K562 (cell line): ENCODE measurements at regions not wholly inside any gene's neighbourhood (a gene's known extent, or its start where the extent isn't known, plus 50 kb on each side); places are given as distances from the start of the nearest gene placed in this dataset.
A peak's percentile ranks its signal among the peaks of the same experiment; 100 is the strongest.

ENCODE experiments used
- ATF6 ChIP-seq: sonication (generic); formaldehyde crosslinking; IDR thresholded peaks from 2 replicates; pipeline ENCODE4 v1.4.0; 2020; ENCODE audit warnings: mild to moderate bottlenecking, missing genetic modification reagents
- CBFA2T2 ChIP-seq: fragments of 450-650 bp; conservative IDR thresholded peaks from 2 replicates; pipeline ENCODE4 v1.6.1; 2017; ENCODE audit warnings: mild to moderate bottlenecking
- CBX5 ChIP-seq: IDR thresholded peaks from 2 replicates; pipeline ENCODE4 v1.6.1; 2014; ENCODE audit warnings: low read depth, borderline replicate concordance
- CSDE1 ChIP-seq, 2 experiments: fragments of 450-650 bp; IDR thresholded peaks; 2 replicates each; pipeline ENCODE4 v1.6.1; 2016; ENCODE audit warnings: mild to moderate bottlenecking in 1 of 2
- EZH2 ChIP-seq: IDR thresholded peaks from 2 replicates; pipeline ENCODE4 v1.6.1; 2012; ENCODE audit warnings: low read depth, mild to moderate bottlenecking, inconsistent platforms, low read length, borderline replicate concordance
- MTA3 ChIP-seq: fragments of 450-650 bp; formaldehyde crosslinking; IDR thresholded peaks from 2 replicates; pipeline ENCODE4 v1.6.1; 2017; ENCODE audit warnings: mild to moderate bottlenecking, borderline replicate concordance
- POLR2B ChIP-seq: fragments of 450-650 bp; IDR thresholded peaks from 2 replicates; pipeline ENCODE4 v1.6.1; 2018; ENCODE audit warnings: low read depth; ENCODE audit not compliant: partially characterized antibody
- PRDM10 ChIP-seq: fragments of 450-650 bp; IDR thresholded peaks from 2 replicates; pipeline ENCODE4 v1.6.1; 2018; ENCODE audit not compliant: partially characterized antibody
- U2AF1 ChIP-seq: fragments of 200-400 bp; formaldehyde crosslinking; optimal IDR thresholded peaks from 2 replicates; pipeline ENCODE3; 2017; ENCODE audit warnings: mild to moderate bottlenecking, low read depth, low read length, moderate library complexity
- ZNF12 ChIP-seq: sonication (generic); formaldehyde crosslinking; IDR thresholded peaks from 2 replicates; pipeline ENCODE4 v1.4.0; 2020; ENCODE audit warnings: mild to moderate bottlenecking, missing genetic modification reagents
- ZNF311 ChIP-seq: fragments of 250-450 bp; sonication (Bioruptor Pico); IDR thresholded peaks from 2 replicates; pipeline ENCODE4 v1.4.0; 2020; ENCODE audit warnings: mild to moderate bottlenecking, moderate library complexity
- ZNF507 ChIP-seq: conservative IDR thresholded peaks from 2 replicates; pipeline ENCODE4 v1.6.1; 2017; ENCODE audit warnings: missing genetic modification characterization, missing compliant biosample characterization
- TF ChIP-seq, protein P1 (sequence below): fragments of 250-450 bp; sonication (Bioruptor Pico); IDR thresholded peaks from 2 replicates; pipeline ENCODE4 v1.8.0; 2022; ENCODE audit warnings: moderate library complexity, mild to moderate bottlenecking, inconsistent platforms
- TF ChIP-seq, protein P2 (sequence below): IDR thresholded peaks from 2 replicates; pipeline ENCODE4 v1.6.1; 2011; ENCODE audit not compliant: insufficient read length; ENCODE audit errors: extremely low read depth
- TF ChIP-seq, protein P3 (sequence below): fragments of 450-650 bp; IDR thresholded peaks from 2 replicates; pipeline ENCODE4 v1.6.1; 2017; ENCODE audit warnings: mild to moderate bottlenecking, moderate library complexity
- TF ChIP-seq, protein P4 (sequence below): fragments of 450-650 bp; formaldehyde crosslinking; IDR thresholded peaks from 2 replicates; pipeline ENCODE4 v1.4.0; 2020; ENCODE audit warnings: mild to moderate bottlenecking, moderate library complexity

DNA sequence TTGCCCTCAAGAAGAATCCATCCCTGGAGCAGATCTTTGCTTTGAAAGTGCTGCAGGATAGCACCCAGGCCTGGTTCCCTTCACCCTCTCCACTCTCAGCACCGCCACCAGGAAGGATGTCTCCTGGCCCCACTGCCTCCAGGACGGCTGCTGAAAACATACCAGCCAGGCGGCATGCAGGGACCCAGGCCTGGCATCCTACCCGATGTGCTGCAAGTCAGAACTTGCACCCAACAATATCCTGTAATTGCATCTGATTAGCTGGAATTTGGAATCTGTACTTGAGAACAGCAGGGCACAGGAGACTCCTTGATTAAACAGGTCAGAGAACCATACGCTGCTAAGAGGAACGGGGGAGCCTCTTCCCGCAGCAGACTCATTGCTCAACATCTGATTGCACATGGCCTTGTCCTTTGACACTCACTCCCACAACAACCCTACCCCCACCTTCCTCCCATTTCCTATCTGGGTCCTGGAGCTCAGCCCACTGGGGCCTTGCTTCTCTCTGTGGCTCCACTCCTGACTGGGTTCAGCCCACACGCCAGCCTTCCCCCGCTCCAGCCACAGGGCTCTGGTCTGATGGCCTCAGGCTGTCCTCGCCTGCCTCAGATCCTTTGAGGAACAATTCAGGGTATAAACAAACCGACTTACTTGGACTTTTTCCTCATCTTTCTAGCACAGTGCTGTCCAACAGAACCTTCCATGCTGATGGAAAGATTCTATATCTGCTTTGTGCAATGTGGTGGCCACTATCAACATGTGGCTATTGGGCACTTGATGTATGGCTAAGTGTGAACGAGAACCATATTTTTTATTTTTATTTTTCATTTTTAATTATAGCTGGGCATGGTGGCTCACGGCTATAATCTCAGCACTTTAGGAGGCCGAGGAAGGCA is 78.0 kb downstream of the FGD2 start (continued):
- peak; percentile 96 for TF ChIP-seq MTA3
- TF ChIP-seq, protein P1, sequence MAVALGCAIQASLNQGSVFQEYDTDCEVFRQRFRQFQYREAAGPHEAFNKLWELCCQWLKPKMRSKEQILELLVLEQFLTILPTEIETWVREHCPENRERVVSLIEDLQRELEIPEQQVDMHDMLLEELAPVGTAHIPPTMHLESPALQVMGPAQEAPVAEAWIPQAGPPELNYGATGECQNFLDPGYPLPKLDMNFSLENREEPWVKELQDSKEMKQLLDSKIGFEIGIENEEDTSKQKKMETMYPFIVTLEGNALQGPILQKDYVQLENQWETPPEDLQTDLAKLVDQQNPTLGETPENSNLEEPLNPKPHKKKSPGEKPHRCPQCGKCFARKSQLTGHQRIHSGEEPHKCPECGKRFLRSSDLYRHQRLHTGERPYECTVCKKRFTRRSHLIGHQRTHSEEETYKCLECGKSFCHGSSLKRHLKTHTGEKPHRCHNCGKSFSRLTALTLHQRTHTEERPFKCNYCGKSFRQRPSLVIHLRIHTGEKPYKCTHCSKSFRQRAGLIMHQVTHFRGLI (CRISPR knock-in tag): peak; percentile 58
- no peak for TF ChIP-seq CSDE1 (IDR thresholded peaks at IDR 0.05)
- peak; percentile 91; the same call in 1 of the 2 replicates for TF ChIP-seq ATF6 (CRISPR knock-in tag)
- TF ChIP-seq CBX5: peak; percentile 80; the same call in 1 of the 2 replicates
- TF ChIP-seq CBFA2T2: peak; percentile 75
- 0 out of 2 replicates have a peak, but pooled peaks have one; percentile 10 for TF ChIP-seq ZNF507 (tag)
- peak; percentile 51; the same call in 1 of the 2 replicates for TF ChIP-seq ZNF311 (CRISPR knock-in tag)
- TF ChIP-seq PRDM10: peak; percentile 65
- no peak for TF ChIP-seq U2AF1
- TF ChIP-seq, protein P2, sequence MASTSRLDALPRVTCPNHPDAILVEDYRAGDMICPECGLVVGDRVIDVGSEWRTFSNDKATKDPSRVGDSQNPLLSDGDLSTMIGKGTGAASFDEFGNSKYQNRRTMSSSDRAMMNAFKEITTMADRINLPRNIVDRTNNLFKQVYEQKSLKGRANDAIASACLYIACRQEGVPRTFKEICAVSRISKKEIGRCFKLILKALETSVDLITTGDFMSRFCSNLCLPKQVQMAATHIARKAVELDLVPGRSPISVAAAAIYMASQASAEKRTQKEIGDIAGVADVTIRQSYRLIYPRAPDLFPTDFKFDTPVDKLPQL: no peak
- TF ChIP-seq POLR2B: peak; percentile 39
- TF ChIP-seq ZNF12 (CRISPR knock-in tag): peak; percentile 98
- TF ChIP-seq, protein P3, sequence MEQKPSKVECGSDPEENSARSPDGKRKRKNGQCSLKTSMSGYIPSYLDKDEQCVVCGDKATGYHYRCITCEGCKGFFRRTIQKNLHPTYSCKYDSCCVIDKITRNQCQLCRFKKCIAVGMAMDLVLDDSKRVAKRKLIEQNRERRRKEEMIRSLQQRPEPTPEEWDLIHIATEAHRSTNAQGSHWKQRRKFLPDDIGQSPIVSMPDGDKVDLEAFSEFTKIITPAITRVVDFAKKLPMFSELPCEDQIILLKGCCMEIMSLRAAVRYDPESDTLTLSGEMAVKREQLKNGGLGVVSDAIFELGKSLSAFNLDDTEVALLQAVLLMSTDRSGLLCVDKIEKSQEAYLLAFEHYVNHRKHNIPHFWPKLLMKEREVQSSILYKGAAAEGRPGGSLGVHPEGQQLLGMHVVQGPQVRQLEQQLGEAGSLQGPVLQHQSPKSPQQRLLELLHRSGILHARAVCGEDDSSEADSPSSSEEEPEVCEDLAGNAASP: no peak
- no peak for TF ChIP-seq EZH2
- TF ChIP-seq, protein P4, sequence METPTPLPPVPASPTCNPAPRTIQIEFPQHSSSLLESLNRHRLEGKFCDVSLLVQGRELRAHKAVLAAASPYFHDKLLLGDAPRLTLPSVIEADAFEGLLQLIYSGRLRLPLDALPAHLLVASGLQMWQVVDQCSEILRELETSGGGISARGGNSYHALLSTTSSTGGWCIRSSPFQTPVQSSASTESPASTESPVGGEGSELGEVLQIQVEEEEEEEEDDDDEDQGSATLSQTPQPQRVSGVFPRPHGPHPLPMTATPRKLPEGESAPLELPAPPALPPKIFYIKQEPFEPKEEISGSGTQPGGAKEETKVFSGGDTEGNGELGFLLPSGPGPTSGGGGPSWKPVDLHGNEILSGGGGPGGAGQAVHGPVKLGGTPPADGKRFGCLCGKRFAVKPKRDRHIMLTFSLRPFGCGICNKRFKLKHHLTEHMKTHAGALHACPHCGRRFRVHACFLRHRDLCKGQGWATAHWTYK: peak; percentile 75; the same call in 1 of the 2 replicates
